GM21576 (cell line): ENCODE measurements at regions not wholly inside any gene's neighbourhood (a gene's known extent, or its start where the extent isn't known, plus 50 kb on each side); places are given as distances from the start of the nearest gene placed in this dataset.
A peak's percentile ranks its signal among the peaks of the same experiment; 100 is the strongest.
"Not testable (repeated sequence)": the region's sequence is repeated elsewhere in the genome, so short reads cannot be mapped to it uniquely, and the experiment has no call there.

Experiments used
- ATAC-seq: cut with Tn5 transposase; IDR thresholded peaks from one replicate; pipeline ENCODE4 v1.9.1; 2021; ENCODE audit warnings: mild to moderate bottlenecking, moderate library complexity; ENCODE audit not compliant: unreplicated experiment

DNA sequence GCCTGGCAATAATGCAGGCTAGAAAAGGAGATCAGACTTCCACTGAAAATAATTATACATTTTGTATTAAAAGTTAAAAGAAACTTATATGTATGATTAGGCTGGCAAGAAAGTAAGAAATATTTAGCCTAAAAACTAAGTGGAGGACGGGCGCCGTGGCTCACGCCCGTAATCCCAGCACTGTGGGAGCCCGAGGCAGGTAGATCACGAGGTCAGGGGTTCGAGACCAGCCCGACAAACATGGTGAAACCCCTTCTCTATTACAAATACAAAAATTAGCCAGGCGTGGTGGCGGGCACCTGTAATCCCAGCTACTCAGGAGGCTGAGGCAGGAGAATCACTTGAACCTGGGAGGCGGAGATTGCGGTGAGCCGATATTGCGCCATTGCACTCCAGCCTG is 707.0 kb downstream of the C6orf118 start:
- not testable (repeated sequence) for ATAC-seq

DNA sequence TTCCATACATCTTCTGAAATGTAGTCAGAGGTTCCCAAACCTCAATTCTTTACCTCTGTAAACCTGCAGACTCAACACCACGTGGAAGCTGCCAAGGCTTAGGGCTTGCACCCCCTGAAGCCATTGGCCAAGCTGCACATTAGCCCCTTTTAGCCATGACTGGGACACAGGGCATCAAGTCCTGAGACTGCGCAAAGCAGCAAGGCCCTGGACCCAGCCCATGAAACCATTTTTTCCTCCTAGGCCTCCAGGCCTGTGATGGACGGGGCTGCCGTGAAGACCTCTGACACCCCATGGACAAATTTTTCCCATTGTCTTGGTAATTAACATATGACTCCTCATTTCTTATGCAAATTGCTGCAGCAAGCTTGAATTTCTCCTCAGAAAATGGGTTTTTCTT is 727.8 kb downstream of the C6orf118 start:
- ATAC-seq: no peak

DNA sequence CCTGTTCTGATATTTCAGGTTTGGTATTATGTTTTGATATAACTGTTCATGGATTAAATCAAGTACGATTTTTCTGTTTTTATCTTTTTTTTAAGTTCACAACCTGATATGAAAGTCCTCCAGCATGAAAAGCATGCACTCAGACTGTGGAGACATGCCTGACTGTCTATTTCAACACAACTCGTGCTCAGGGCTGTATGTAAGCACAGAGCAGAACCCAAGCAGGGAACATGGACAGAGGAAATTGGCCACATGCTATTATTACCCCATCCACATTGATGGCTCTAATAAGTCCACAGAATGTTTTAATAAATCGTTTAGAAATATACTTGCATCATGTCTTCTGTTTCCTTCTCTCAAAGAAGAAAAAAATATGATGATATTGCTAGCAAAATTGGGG is 730.4 kb downstream of the C6orf118 start:
- no peak for ATAC-seq

DNA sequence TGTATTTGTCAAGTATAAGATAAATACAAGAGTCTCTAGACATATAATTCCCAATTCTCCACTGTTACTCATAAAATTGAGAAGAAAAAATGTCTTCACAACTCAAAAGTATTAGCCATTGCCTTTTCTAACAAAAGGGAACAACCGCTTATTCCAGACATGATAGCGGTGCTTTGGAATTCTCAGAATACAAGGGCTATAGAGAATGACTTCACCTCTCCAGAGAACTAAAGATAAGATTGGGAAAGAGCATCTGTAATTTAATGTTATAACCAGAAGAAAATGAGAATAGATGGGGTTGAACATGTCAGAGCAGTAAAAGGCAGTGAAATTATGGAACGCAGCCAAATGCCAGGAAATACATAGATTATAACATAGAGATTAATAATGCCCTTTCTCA is 730.8 kb downstream of the C6orf118 start:
- ATAC-seq: no peak

DNA sequence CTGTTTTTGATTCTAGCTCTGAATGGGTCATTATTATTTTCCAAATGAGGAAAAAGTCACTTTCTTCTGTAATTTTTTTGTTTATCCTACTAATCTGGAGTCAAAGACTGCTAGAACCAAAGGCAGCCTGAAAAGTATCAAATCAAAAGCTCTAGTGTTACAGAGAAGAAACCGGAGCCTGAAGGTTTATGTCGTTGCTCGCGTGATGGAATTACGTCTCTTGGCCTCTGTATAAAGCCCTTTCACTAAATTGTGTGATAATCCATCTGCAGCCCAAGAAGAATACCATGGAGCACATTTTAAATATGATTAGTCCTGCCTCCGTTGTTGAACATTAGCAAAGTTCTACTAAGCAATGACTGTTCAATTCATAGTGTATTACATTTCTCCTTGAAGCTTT is 738.6 kb downstream of the C6orf118 start:
- ATAC-seq: no peak

DNA sequence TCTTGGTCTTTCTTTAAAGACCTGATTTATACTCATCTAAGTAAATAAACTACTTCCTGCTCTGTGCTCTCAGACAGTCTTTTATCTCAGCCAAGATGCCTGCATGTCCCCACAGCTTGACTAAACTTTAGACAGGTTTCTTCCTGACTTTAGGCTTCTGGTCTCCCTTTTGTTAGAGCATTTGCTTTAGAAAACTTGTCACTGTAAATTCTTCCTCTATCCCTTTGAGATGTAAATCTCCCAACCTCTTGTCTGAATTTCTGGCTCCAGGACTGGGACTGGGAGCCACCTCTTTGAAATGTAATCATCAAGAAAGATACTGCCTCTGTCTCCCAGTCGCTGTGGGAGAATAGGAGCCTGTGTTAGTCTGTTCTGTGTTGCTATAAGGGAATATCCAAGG is 739.9 kb downstream of the C6orf118 start:
- ATAC-seq: no peak

DNA sequence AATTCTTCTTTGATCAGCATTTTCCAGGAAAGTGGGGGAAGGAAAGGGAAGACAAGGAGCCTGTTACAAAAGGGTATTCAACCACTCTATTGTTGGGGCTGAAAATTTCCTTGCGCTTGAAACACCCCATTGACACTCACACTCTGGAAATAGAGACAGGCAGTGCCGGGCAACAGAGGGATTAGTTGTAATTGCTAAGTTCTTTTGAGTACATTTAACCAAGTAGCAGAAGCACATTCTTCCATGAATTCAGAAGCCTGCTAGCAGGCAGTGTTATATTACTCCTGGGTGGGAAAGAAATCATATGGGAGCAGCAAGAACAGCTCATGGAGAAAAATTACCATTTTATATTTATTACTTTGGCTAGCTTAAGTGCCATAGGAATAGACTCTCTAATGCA is 745.5 kb downstream of the C6orf118 start:
- no peak for ATAC-seq

DNA sequence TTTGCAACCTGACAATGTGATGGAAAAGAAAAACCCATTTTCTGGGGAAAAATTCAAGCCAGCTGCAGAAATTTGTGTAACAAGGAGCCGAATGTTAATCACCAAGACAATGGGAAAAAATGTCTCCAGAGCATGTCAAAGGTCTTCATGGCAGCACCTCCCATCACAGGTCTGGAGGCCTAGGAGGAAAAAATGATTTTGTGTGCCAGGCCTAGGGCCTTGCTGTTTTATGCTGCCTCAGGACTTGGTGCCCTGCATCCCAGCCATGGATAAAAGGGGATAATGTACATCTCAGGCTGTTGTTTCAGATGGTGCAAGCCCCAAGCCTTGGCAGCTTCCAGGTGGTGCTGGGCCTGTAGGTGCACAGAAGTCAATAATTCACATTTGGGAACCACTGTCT is 747.7 kb downstream of the C6orf118 start:
- ATAC-seq: no peak

DNA sequence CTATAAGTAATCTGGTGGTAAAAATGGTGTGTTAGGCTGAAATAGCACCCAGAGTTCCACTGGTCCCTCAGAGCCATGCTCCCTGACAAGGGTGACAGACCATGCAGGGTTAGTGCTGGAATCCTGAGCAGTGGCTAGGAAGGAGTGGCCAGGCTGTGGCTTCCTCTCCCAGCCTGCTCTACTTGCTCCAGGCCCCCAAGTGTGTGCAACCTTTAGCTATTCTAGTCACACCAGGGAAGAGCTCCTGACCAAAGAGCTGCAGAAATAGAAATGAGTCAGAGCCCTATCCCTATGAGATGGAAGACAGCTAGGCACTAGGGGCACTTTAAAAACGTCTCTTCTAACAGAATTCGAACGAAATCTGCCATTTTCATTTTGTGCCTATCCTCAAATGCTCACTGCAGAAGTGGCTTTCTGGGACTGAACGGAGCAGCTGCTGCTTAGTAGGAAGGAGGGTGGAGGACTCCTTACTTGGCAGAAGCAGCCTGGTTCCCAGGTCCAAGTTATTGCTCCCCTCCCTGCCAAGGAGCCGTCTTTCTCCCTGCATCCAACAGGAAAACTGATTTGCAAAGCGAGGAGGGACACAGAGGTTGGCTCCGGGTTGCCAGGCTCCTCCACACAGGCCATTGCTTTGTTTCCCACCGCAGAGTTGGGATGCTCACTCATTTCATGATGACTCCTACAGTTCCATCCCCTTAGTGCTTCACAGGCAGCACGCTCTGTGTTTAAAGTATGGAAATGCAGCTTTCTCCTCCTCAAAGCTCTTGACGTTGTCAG is 754.5 kb downstream of the C6orf118 start:
- no peak for ATAC-seq

DNA sequence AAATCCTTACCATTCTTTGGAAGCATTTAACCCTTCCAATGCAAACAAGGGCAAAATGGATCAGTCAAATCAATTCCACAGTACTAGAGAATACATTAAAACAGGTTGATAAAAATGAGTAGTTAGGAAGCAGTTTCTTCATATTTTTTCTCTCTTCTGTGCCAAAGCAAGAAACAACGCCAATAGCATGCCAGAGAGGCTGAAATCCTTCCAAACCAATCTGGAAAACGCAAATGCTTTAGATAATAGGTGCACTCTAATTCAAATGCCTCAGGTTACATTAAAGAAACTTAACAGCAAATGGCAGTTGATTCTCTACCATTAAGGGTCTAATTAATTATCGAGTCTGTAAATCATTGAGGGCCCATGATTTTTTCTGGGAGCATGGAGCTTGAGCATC is 755.2 kb downstream of the C6orf118 start:
- ATAC-seq: no peak

DNA sequence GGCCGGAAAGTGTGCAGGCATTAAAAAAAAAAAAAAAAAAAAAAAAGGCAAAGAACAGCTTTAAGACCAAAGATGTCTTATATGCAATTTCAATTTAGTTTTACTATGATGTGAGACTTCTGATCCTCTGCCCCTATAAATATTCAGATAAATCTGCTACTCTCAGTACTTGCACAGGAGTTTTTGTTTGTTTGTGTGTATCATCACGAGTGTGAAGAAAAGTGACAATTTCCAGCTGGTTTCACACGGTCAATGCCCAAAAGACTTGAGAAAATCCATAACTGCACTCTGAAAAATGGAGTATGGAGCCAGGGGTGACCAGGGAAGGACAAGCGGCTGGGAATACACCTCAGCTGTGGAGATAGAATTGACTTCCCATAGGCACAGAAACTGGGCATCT is 757.7 kb downstream of the C6orf118 start:
- ATAC-seq: no peak

DNA sequence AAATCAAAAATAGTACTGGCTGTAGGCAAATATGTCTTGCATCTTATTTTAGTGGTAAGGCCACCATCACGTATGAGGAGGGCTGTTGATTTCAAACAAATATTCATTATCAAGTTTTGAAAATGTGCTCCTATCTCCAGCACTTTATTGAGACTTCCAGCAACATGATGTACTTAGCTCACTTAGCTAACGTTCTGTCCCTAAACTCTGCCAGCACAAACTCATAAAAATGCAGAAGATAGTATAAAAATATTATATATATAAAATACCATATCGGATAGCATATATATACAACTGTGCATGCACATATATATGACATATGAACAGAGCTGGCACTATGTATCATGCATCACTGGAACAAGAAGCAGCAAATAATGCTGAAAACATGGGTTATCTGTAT is 762.3 kb downstream of the C6orf118 start:
- ATAC-seq: no peak

DNA sequence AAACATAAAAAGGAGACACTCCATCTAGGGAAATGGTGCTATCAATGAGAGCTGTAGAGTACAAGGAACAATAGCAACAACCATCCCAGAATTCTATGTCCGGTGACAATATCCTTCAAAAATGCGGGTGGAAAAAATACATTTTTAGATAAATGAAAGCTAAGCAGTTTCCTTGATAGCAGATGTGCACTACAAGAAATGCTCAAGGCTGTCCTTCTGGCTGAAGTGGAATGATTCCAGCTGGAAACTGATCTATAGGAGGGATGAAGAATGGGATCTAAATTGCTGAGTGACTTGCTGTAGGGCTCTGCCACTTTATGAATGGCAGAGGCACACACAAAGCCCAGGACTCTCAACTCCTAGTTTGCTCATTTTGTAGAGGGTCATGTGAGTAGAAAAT is 763.1 kb downstream of the C6orf118 start:
- ATAC-seq: no peak

DNA sequence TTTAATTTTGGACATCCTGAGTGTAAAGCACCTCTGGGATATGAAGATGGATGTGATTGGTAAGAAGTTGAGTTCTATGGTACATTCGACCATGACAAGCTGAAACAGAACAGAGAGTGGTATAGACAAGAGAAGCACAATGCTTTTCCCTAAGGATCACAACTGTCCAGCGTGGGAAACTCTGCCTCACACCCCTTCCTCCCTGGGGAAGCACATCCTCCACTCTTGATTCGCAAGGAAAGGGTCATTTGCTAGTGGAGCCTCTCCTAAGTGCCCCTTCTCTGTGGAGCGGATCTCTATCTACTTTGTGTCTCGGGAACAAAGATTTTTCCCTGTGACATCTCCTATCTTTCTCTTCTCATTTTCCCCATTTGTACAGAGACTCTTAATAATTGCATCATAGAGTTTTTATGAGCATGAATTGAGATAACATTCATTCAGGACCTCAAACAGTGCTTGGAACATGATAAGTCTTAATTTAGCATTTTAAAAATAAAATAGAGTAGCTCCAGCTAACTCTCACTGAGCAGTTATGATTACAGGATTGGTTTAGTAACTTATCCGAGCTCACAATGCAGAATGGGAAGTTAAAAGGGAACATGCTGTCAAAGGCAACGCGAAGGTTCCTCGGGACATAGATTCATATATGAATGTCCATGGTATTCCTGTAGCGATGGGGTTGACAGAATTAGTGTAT is 775.2 kb downstream of the C6orf118 start:
- no peak for ATAC-seq

DNA sequence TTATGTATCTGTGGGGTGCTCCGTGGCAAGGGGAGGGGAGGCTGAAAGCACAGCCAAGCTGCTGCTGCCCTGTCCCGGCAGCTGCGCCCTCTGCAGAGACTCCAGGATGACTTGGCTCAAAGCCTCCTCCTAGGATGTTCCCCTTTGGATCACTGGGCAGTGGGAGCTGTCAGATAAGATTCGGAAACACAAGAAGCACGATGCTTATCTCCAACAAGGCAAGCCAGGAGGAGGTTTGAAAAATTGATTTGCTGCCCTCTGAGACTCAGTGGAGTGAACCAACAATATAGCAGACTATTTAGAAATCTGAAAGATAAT is 776.4 kb downstream of the C6orf118 start:
- no peak for ATAC-seq

DNA sequence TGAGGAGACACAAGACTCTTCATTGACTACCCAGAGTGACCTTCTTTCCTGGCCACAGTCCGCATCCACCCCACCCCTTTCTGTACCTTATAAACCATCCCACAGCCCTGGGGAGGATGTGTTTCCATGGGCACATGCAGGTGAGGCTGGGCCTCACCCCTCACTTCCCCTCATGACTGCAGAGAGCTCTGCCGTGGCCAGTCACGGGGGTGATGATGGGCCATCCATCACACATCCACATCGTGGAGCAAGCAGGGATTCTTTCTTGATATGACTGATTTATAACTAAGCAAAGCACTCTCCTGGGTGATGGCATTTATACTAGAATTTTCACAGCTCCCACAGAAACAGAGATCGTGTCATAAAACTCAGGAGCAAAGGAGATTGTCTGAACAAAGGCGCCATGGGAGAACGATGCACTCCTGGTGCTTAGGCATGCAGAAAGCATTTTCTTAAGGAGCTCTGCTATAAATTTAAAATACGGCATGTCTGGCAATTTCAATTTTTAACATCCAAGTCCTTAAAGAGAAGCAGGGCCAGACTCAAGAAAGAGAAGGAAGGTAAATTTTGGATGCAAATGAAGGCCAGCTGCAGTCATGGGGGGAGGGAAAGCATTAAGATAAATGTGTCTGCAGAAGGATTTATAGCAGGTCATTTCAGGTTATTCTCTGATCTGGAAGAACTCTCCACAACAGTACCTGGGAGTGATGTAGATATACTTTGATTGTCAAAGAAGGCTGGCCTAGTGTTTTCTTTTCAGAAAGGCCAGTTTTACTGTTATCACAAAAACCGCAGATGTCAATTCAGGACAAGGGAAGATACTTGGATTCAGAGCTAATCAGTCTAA is 777.0 kb downstream of the C6orf118 start:
- ATAC-seq: no peak

DNA sequence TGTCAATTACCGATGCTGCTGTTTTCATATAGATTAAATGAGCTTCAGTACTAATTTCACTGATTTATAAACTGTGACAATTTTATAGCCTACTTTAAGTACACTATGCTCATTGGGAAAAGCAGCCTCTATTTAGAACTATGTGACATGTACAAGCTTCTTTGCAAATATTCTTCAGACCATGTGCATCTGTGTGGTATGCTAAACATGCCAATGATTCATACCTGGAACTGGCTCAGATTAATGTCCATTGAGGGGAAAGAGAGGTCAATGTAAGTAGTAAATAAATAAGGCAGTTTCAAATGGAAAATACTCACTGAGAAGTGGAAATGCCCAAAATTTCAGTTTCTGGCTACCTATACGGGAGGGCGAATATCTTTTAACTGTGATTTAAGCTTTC is 777.7 kb downstream of the C6orf118 start:
- no peak for ATAC-seq

DNA sequence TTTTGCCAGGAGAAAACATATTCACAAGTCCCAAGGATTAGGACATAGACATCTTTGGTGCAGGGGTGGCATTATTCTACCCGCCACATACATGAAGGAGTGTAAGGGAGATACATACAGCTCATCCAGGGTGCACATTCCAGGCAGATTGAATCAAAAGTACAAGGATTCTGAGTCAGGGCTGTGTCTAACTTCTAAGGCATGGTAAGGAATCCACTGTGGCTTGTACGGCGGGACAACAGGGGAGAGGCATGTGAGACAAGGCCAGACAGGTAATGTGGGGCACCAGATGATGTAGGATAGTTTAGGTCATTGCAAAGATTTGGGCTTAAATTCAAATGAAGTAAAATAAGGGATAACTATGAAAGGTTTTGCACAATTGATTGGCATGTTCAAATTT is 780.9 kb downstream of the C6orf118 start:
- no peak for ATAC-seq

DNA sequence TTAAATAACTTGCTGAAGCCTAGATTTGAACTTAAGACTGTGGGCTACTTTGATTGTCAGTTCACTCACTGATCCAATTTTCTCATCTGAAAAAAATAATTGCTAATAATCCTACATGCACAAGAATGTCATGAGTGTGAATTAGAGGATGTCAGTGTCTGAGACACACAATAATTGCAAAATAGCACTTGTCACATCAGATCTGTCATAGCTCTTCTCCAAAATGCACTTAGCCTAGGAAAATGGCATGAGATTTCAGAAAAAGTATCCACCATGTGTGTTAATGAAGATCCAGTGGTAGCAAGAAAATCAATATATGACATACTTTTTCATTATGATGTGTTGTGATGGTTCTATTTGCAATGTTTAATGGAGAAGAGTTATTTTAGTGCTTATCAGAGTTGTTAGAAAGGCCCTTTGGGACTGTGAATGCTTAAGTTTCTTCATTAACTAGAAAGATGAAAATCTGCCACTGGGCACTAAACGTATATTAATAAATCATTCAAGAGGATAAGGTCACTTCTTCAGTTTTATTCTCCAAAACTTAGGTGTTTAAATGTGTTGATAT is 786.2 kb downstream of the C6orf118 start:
- ATAC-seq: no peak

DNA sequence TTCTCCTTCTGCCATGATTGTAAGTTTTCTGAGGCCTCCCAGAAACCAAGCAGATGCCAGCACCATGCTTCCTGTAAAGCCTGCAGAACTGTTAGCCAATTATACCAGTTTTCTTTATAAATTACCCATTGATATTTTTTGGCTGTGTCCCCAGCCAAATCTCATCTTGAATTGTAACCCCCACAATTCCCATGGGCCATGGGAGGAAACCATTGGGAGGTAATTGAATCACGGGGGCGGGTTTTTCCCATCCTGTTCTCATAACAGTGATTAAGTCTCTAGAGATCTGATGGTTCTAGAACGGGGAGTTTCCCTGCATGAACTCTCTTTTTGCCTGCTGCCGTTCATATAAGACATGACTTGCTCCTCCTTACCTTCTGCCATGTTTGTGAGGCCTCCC is 788.5 kb downstream of the C6orf118 start:
- ATAC-seq: no peak

DNA sequence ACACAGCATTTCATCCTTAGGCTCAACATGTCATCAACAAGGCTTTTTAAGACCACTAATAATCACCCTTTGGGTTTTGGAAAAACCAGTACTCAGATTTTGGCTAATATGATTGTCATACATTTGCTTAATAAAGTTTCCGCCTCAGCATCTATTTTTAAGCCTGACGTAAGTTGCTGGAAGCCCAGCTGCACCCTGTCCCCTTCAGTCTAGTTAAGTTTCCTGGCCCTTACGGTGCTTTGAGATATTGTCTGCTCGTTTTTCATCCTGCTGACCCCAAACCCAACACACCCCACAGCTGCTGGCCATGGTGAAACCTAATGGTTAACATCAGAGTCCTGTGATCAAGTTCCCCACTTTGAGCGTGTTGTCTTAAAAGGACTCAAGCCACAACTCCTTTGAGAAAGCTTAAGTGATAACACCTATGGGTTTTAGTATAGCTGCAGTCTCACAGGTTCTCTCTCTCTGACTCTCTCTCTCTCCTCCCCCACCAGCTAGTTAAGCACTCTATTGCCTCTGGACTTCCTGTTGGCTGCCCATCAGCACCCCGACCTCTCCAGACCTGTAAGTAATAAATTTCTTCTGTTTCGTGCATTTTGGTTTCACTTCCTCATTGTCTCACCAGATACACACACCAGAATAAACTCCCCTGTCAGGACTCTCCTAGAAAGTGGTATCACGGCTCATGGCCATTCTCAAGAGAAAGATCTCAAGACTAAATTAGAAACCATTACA is 802.0 kb downstream of the C6orf118 start:
- peak; percentile 87 for ATAC-seq
